ENCODE measurements at regions not wholly inside any gene's neighbourhood (a gene's known extent, or its start where the extent isn't known, plus 50 kb on each side); places are given as distances from the start of the nearest gene placed in this dataset.

DNA sequence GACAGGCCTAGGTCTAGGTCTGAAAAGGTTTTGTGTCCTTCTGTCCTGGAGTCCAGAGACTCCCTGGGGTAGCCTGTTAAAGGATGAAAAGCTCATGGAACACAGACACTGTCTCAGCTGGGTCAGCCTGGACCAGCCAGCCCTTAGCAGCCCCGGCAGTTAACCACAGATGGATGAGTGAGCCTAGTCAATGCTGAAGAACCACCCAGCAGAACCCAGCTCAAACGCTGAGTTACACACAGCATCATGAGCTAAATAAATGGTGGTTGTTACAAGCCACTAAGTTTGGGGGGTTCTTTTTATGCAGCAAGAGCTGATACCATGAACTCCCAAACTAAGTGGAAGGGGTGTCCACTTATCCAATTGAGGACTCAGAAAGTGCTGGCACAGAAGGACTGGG is 472.8 kb upstream of the PROK2 start:
- no peak for DNase-seq (ENCODE audit: low read depth)

DNA sequence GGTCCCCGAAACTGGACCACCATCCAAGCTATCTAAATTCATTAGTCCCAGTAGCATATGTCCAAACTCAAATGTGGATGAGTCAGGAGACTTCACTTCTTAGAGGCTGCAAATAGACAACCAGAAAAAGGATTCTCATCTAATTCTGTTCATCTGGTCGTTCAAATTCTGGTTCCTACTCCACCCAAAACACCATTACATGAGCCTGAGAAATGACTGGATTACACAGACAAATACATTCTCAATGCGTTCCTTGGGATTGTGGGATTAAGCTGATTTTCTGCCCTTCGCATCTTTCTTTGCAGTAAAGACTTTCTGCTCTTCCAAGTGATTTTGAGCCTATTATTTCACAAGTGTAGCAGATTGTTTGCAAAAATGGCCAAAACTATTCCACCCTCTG is 472.3 kb upstream of the PROK2 start:
- DNase-seq (ENCODE audit: low read depth) = no peak

- no peak for DNase-seq (ENCODE audit: low read depth)
These were observed 471.8 kb upstream of the PROK2 start for GRCh38 chr3:72256716-72257115.

DNA sequence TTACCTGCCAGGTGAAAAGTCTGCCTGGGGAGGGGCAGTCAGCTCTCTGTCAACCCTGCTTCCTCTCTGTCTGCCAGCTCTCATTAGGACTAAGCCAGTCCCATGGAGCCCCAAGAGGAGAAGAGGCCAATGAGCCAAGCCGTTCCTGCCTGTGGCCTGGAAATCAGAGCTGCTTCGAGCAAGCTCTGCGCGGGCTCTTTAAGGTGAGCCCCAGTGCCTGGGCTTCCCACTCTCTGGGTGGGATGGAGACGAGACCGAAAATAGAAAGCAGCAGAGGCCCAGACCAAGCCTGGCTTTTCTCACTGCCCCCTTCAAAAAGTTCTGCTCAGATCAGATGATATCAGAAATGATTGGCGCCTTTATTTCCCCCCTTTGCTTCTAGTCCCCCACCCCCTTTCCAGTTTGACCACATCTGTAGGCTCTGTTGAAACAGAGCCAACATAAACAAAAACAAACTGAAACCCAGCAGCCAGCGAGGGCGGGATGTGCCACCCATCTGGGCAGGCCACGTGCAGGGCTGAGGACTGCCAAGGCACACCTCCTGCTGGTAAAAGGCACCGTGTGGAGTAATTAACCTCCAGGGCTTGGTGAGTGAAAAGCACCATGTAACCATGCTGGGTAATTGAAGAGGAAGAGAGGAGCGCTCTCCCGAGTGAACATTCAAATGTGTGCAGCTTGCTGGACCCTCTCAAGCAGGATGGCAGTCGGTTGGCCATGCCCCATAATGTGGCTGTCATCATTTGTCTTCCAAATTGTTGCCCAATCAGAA is 471.0 kb upstream of the PROK2 start:
- DNase-seq (ENCODE audit: low read depth) = peak; percentile 21

DNA sequence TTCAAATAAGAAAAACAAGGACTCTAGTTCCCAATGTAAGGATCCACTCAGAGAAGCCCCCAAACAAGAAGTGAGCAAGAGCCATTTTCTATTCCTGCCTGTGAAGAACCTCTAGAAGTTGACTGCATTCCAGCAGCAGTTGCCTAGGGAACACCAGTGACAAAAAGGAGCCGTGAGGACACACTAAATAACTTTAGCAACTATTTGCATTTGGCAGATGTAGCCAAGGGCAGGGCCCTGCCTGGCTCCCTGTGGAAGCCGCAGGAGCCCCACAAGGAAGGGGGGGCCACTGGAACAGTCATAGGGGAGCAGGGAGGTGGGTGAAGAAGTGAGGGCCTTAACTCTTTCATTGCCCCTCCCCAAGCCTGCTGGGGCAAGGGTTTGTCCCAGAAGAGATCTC is 470.2 kb upstream of the PROK2 start:
- no peak for DNase-seq (ENCODE audit: low read depth)

DNA sequence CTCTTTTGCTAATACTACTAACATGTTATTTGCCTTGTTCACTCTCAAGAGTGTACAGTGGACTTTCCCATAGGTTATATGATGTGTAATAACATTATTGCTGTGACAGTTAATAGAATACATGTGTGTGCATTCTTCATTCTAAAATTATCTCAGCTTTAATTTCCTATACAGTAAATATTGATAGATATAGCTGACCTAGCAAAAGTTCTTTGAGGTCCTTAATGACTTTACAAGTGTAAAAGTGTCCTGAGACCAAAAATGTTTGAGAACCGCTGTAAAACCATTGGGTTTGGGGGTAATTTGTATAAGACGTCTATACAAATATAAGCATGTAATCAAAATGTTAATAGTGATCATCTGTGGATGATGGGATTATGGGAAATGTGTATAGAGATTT is 469.5 kb upstream of the PROK2 start:
- DNase-seq (ENCODE audit: low read depth) = no peak

GRCh38 chr3:72250725-72251124 is 465.8 kb upstream of the PROK2 start:
- DNase-seq (ENCODE audit: low read depth) = no peak

DNA sequence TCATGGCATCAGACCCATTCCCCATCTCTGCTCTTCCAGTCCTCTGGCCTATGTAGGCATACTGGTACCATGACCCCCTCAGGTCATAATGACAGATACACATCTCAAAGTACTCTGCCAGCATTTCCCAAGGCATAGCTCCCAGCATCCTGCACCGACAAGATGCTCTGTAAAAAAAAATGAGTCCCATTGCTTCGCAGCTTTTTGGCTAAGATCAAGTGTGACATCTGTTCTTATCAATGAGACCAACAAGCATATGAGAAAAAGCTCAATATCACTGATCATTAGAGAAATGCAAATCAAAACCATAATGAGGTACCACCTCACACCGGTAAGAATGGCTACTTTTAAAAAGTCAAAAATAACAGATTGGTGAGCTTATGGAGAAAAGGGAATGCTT is 463.9 kb upstream of the PROK2 start:
- no peak for DNase-seq (ENCODE audit: low read depth)

- DNase-seq (ENCODE audit: low read depth) = no peak
These were observed 463.4 kb upstream of the PROK2 start for GRCh38 chr3:72248389-72248761.

DNA sequence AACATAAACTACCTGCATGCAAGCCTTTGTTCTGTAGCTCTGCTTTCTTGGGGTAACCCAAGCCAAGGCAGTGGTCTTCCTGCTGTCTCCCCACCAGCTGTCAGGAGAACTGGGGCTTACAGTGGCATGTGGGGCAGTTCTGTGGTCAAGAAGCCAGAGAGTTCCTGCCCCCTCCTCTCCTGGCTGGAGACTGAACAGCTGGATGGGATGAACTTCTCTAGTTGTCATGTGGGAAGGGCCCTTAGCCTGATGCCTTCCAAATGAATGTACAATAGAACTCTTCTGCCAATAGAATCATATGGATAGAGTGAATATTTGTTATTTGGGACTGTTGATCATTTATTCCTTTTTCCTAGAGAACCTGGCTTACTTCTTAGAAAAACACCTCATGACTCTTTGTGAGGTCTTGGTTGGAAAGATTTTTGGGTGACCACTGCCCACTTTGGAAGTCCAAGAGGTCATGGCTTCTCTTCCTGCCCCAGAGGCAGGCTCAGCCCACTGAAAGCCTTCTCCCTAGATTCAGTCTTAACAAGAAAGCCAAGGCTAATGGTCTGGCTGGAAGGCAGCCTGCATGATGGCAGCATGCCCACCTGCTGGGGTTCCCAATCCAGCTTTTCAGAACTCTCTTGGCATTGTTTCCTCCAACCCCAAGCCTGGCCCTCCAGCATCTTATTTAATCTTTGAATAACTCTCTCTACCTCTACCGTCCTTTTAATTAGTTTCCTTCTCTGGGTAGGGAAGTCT is 462.9 kb upstream of the PROK2 start:
- DNase-seq (ENCODE audit: low read depth) = no peak

DNA sequence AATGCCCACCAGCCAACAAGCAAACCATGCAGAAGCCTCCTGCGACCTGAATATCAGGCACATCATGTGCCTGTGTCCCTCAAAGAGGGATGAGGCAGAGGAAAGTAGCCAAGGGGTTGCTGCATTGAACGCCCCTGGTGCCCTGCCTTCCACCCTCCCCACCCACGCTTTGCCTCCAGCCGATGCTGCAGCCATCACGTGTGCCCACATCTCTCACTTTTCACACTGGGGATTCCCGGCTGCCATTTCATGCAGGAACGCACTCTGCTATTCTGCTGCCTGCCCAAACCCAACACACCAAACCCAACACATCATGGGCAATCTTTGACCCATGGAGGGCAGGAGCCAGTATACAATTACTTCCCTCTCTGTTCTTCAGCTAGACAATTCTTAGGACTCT is 462.2 kb upstream of the PROK2 start:
- no peak for DNase-seq (ENCODE audit: low read depth)

DNA sequence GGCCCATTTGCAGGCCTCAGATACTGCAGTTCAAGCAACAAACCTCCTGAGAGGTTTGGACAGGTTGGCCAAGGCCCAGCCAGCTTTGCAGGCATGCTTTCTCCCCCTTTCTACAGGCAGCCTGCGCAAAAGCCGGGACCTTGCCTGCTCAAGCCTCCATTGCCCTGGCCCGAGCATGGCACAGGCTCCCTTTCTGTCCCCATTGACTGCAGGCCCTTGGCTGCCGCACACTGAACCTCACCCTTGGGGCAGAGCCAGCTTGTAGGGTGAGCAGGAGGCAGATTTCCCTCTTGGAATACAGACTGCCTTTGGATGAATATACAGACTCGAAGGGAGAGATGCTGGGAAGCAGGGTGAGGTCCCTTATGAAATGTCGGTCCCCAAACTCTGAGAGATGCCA is 461.7 kb upstream of the PROK2 start:
- DNase-seq (ENCODE audit: low read depth) = no peak

GRCh38 chr3:72245183-72245811 is 460.3 kb upstream of the PROK2 start:
- DNase-seq (ENCODE audit: low read depth) = no peak

DNA sequence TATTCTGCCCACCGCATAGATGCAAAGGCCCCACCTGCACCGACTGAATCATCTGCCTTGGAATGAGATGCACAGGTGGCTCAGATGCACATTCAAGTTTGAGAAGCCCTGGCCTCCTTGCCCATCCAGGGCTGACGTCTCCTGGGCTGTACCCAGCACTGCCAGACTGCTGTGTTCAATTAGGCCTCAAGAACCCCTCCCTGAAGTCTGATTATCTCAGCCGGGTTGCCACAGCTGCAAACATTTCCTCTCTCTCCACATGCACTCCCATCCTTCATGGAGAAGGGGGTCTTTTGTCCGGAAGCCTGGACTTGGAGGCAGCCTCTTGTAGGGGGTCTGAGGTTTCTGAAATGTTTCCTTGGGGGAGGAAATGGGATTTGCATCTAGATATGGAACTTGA is 459.4 kb upstream of the PROK2 start:
- DNase-seq (ENCODE audit: low read depth) = no peak

DNA sequence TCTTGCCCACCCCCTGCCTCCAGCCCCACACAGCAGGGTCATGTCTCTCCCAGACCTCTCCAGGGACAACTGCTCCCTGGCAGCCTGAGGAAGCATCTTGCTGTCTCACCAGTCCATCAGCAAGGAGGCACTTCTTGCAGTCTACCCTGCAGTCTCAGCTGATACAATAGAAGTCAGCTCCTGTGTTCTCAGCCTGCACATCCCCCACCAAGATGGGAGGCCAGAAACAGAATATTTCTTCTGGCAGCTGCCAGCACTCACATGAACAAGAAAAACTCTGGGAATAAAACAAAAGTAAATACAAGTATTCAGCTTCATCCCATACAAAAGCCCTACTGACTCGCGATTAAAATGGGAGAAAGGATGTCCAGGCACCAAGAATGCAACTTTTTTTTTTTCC is 457.4 kb upstream of the PROK2 start:
- no peak for DNase-seq (ENCODE audit: low read depth)

DNA sequence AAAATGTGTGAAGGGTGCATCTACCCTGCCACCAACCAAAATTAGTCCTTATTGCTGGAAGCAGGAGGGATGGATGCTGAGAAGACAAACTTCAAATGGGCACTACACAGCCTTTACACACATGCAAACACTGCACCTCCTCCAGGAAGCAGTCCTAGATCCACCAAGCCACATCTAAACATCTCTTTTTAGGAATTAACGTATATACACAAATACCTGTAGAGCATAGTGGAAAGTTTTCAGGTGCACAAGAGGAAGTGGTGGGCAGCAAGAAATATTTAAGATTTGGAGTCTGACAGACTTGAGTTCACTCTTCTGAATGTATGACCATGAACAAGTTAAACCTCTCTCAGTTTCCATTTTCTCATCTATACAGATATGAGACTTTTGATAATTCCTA is 456.6 kb upstream of the PROK2 start:
- DNase-seq (ENCODE audit: low read depth) = no peak

- no peak for DNase-seq (ENCODE audit: low read depth)
These were observed 455.6 kb upstream of the PROK2 start for GRCh38 chr3:72240531-72240930.

GRCh38 chr3:72238801-72239200 is 453.9 kb upstream of the PROK2 start:
- DNase-seq (ENCODE audit: low read depth) = no peak

GRCh38 chr3:72238010-72238691 is 453.2 kb upstream of the PROK2 start:
- DNase-seq (ENCODE audit: low read depth) = no peak

- DNase-seq (ENCODE audit: low read depth) = no peak
These were observed 452.7 kb upstream of the PROK2 start for GRCh38 chr3:72237679-72238009.

- no peak for DNase-seq (ENCODE audit: low read depth)
These were observed 449.4 kb upstream of the PROK2 start for GRCh38 chr3:72234391-72234790.

GRCh38 chr3:72233571-72233970 is 448.6 kb upstream of the PROK2 start:
- no peak for DNase-seq (ENCODE audit: low read depth)

GRCh38 chr3:72232777-72233176 is 447.8 kb upstream of the PROK2 start:
- no peak for DNase-seq (ENCODE audit: low read depth)

Measured in stimulated activated CD4-positive, alpha-beta T cell treated with anti-CD3 and anti-CD28 coated beads, Interleukin-2, amount 100 ng/mL, for 4 hours (primary cell).